Left lobe of liver (tissue), 2 donors: ENCODE measurements at regions not wholly inside any gene's neighbourhood (a gene's known extent, or its start where the extent isn't known, plus 50 kb on each side); places are given as distances from the start of the nearest gene placed in this dataset.
"Not testable (repeated sequence)": the region's sequence is repeated elsewhere in the genome, so short reads cannot be mapped to it uniquely, and the experiment has no call there.

ENCODE experiments used
- ATAC-seq: fragments of 200-7000 bp; cut with Tn5 transposase; one replicate; pipeline ENCODE4 v1.9.1; 2020; ENCODE audit warnings: mild to moderate bottlenecking, moderate library complexity
- DNase-seq: peaks from one replicate; pipeline ENCODE4 v3.0.0-alpha.2; 2020; ENCODE audit warnings: low spot score
- donor health status: DM: no; HTN: no; CAD: no; lungs with moderate emphysema.
- donor health status: DM: no; HTN: yes; CAD: no.

DNA sequence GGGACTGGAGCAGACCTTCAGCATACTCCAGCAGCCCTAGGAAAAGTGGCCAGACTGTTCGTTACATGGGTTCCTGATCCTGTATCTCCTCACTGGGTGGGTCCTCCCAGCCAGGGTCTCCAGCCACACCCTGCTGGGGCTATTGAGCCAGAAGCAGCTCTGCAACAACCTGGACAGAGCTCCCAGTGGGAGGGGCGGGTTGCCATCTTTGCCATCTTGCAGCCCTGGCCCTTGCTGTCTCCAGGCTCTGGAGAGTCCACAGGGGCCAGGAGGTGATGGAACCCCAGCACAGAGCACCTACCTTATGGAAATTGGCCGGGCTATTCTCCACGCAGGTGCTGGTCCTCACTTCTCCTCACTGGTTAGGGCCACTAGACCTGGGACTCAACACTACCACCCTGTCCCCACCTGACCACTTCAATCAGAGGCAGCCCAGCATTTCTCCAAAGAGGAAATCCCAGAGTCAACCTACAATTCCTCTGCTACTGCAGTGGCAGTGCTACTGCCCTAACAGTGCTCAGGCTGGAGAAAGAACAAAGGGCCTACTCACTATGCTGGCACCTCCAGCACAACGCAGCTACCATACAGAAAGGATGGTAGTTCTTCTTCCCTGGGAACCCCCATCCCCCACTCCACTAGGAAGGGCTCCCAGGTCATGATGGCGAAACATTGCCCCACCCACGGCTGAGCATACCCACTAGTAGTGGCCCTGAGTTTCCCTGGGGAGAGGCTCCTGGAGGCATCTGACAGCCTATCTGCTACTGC, 290.2 kb upstream of the NCAM1 start:
- DNase-seq: no peak
- no peak for ATAC-seq

DNA sequence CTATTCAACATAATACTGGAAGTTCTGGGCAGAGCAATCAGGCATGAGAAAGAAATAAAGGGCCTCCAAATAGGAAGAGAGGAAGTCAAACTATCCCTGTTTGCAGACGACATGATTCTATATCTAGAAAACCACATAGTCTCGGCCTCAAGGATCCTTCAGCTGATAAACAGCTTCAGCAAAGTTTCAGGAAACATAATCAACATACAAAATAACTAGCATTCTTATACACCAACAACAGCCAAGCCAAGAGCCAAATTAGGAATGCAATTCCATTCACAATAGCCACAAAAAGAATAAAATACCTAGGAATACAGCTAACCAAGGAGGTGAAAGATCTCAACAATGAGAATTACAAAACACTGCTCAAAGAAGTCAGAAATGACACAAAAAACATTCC, 287.8 kb upstream of the NCAM1 start:
- DNase-seq, ATAC-seq: not testable (repeated sequence)

DNA sequence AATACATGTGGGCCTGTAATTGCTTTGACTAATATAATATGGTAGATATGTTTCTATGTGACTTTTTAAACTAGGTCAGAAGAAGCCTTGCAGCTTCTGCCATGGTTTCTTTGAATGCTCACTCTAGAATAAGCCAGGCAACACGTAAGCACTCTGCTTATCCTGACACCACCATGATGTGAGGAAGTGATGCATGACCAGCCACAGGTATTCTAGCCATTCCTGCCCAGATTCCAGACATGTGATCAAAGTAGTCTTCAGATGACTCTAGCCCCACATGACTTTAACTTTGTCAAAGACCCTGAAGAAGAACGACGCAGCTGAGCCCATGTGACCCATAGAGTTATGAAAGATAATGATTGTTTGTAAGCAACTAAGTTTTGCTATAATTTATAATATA, 276.1 kb upstream of the NCAM1 start:
- DNase-seq (no peak), ATAC-seq (no peak)

DNA sequence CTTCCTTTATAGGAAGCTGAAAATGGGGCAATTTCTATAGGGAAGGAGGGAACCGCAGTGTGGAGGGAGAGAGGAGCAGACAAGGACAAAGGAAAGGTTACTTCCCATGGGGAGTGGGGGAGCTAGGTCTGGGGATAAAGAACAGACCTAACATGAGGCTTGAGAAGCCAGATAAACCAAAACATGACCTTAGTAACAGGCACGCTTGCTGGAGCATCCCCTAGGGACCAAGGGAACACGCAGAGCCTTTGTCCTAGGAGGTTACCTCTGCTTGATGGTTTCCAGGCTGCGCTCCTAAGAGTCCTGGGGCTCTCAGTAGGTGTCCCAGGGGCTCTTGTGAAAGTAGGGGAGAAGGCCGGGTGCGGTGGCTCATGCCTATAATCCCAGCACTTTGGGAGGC, 271.4 kb upstream of the NCAM1 start:
- no peak for ATAC-seq

DNA sequence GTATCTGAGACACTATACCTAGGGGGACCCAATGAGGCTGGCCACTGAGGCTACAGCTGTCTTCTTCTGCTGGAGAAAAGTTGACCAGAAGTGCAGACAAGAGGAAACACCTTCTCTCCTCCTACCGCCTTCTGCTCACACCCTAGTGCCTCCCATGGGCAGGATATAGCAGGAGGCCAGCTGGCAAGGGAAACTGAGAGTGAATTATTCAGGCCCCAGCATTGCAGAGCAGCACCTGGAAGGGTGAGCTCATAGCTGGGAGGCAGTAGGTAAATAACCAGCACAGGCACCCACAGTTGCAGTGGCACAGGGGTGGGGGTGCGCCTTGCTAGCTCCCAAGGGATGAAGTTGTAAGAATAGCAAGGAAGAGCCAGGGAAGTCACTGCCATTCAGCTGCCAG, 267.4 kb upstream of the NCAM1 start:
- DNase-seq (no peak), ATAC-seq (no peak)

More for the DNA sequence above, 271.4 kb upstream of the NCAM1 start:
- no peak for DNase-seq

DNA sequence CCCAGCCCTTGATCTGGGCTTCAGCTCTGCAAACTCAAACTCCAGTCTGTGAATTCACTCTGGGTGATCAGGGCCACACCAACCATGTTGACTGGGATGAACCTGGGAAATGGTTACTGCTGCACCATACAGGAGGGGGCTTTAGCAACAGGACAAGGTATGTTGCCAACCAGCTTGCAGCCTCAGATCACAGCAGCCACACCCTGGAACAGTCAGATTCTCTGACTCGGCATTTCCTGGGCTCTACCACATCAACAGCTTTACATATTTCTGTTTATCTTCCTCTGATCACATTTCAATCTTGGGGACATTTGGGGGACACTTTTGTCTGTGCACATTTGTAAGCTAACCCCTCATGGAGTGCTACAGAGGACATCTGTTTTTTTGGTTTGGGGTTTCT, 267.0 kb upstream of the NCAM1 start:
- ATAC-seq (no peak), DNase-seq (no peak)

DNA sequence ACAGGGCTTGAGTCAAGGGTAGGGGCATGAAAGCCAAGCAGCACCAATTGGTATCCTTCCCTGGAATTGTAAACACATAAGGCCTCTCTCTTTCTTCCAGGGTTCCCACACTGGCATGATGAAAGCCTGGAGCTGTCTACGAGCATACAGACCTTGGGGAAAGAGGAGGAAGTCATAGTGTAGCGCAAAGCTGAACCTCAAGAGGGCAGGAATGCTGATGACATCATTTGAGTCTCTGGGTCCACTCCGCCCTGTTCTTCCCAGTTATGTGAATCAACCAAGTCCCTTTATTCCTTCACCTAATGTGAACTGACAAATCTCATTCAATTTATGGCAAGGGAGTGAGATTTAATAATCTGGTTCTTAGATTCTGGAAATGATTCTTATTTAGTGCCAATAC, 266.4 kb upstream of the NCAM1 start:
- DNase-seq (no peak), ATAC-seq (no peak)

DNA sequence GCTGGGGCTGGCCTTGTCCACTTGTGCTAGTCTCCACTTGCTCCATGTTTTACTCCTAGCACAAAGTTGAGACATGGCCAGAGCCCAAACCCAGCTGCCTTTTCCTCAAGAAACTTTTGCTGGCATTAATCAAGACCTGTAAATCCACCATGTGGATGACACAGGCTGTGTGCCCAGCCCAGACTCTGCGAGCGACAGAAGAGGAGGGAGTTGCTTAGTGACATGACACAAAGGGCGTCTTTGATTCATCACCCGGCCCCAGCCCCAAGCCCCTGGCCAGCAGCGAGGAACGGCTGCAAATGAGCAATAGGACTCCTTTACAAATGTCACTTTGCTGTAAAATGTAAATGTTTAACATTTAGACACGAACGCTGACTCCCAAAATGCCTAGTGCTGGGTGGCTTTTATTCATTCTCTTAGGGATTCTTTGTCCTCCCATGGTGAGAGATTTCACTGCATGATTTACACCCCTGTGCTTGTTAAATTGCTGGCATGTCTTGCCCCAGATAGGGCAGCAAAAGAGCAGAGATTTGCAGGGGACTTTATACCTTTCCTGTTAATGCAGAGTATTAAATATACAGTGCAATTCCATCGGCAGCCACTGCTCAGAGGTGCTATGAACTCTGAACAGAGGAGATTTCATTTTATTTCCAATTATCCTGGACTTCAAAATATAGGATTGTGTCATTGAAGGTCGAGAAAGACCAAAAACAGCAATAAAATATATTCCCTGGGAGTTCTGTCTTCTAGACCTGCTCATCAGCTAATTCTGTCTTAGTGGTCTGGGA, 263.6 kb upstream of the NCAM1 start:
- ATAC-seq (no peak), DNase-seq (no peak)

DNA sequence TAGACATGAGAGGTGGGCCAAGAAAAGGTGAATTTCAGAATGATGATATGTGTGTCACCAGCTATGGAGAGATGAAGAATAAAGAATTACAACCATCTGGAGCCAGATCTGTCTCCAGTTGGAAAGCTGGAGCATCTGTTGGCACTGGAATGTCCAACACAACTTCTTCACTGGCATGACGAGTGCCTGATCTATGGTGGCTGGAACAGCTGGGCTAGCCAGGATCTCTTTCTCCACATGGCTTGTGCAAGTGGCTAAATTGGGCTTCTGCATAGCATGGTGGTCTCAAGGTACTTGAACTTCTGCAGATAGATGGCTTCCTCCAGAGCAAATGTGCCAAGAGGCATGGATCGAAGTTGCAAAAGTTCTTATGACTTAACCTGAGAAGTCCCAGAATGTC, 256.1 kb upstream of the NCAM1 start:
- no peak for DNase-seq
- no peak for ATAC-seq

DNA sequence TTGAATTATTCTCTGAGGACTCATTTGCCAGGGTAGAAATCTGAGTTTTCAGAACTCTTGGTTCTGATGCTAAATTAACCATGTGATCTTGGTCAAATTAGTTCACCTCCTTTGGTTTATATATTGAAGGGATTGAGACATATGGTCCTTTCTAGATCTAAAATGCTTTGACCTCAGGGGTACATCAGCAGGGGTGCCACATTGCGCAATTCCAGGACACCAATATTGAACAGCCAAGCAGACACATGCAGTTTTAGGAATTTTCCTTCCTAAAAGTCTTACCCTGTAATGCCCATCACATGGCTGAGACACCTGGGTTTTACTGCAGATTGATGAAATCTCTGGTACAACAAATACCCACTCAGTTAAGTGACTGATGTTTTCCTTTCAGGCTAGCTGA, 254.4 kb upstream of the NCAM1 start:
- DNase-seq (no peak), ATAC-seq (no peak)

DNA sequence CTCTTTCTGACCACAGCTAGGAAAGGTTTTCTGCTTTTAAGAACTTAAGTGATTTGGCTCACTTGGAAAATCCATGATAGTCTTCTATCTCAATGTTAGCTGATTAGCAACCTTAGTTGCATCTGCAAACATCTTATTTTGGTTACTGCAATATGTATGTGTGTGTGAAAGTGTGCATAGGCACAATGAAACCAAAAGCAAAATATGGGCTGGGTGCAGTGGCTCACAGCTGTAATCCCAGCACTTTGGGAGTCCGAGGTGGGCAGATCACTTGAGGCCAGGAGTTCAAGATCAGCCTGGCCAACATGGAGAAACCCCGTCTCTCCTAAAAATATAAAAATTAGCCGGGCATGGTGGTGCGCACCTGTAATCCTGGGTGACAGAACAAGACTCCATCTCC, 246.9 kb upstream of the NCAM1 start:
- not testable (repeated sequence) for DNase-seq

DNA sequence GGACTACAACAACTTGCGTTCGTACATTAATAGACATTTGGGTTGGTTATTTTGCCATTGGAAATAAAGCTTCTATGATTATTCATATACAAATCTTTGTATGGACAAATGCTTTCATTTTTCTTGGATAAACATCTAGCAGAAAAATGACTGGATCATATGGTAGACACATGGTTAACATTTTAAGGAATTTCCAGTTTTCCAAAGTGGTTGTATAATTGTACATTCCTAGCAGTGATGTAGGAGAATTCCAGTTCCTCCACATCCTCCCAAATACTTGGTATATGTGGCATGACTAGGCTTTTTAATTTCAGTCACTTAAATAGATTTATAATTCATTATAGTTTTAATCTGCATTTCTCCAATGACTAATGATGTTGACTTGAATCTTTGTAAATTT, 246.2 kb upstream of the NCAM1 start:
- ATAC-seq (no peak), DNase-seq (no peak)

More for the DNA sequence above, 246.9 kb upstream of the NCAM1 start:
- not testable (repeated sequence) for ATAC-seq

DNA sequence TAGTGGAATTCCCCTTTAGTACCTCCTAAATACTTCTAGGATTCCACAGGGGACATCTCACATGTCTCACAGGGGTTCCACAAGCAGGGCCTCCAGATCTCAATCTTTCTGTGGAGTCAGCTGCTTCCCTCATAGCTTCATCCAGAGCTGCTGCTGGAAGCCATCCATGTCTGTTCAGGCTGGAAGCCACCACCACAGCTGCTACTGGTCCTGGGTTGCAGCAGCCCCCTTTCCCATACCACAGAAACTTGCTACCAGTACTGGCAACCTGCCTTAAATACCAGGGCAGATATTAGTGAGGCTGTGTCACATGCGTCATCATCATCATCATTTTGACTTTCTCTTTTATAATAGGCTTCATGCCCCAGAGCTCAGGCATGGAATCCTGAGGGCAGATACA, 242.7 kb upstream of the NCAM1 start:
- ATAC-seq (no peak), DNase-seq (no peak)

DNA sequence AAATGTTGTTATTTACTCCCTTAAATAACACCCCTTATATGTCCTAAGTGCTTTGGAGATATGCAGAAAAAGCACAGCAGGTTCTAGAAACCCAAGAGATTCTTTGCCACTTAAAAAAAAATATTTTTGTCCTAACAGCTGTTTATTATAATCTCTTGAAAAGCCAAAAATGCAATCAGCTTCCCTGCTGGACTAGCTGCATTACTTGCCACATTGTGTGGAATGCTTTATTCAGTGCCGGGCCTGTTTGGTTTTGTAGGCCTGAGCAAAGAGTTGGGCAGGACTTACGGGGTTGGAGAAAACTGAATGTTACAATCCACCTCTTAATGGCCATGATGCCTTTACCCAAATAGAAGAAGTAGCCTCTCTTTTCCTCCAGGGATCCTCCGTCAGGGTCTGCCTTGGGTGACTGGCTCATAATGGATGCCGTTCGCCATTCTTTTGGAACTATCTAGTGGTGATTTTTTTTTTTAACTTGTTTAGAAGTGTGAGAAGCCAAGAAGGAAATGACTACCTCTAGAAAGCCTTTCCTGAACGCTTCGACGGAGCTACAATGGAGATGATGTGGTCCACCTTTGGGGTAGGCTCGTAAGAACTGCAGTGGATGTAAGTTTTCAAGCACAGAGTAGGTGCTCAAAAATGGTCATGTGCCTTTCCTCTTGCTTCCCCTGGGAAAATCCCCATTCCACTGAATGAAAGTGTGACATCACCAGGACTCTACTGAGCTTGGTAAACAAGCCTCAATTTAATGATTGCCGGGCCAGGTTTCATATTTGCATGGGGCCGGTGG, 241.3 kb upstream of the NCAM1 start:
- ATAC-seq (no peak), DNase-seq (no peak)

DNA sequence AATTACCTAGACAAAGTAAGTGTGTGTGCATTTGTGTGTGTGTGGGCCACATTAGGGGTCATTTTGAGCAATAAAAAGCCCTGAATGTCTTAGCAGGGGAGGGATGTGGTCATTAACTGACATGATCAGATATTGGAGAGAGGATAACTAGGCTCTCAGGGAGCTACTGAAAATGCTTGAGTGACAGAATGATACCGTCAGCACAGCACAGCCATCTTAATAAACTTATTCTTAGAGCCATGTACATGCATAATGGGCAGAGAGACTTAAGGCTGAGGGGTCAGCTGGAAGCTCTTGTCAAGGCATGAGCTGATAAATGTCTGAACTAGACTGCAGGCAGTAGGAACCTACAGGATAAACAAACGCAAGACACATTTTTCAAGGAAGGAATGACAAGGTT, 239.1 kb upstream of the NCAM1 start:
- no peak for ATAC-seq

DNA sequence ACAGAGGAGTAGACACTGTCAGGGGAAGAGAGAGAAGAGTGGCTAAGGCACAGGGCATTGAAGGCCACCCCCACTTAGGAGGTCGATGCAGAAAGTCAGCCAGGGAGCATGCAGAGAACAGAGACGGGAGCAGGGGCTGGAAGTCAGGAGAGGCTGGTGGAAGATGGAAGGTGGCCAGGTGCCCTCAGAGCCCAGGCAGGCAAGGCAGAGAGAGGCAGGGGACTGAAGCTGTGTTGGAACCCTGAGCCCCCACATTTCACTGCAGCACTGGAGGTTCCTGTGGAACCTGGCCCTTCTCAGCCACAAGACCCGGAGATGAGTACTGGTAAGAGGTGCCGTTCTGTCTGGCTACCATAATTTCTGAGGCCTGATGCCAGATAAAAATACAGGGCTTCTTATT, 238.3 kb upstream of the NCAM1 start:
- no peak for ATAC-seq
- DNase-seq: no peak

More for the DNA sequence above, 239.1 kb upstream of the NCAM1 start:
- no peak for DNase-seq

DNA sequence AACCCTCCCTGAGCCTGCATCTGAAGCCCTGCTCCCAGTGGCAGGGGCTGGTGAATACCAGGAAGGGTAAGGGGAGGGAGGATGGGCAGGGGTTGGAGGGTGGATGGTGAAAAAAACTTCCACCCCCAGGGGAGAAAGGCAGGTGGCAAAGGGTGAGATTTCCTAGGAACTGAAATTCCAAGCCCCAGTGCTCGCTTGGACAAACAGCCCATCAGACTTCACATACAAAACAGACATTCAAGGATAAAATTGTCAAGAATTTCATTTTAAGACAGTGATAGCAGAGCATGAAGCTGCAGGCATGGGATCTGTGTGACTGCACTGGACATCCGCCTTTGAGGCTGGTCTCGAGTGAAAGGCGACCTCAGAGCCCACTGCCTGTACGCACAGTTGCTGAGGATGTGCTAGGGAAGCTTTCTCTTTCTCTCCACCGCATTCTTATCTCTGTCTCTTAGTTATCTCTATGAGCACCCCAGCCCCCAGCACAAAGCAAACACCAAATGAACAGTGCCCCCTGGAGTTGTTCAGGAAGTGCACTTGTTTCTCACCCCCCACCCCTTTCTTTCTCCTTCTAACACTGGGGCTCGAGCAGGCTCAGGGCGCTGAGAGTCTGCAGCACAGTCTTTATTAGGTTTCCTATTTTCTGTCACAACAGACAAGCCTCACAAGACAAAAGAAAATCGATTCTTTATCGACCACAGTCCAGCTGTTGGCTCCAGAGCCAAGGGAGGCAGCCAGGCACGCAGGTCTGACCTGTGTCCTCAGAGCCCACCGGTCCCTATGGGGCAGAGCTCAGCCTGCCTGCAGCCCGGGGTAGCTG, 237.3 kb upstream of the NCAM1 start:
- no peak for ATAC-seq

DNA sequence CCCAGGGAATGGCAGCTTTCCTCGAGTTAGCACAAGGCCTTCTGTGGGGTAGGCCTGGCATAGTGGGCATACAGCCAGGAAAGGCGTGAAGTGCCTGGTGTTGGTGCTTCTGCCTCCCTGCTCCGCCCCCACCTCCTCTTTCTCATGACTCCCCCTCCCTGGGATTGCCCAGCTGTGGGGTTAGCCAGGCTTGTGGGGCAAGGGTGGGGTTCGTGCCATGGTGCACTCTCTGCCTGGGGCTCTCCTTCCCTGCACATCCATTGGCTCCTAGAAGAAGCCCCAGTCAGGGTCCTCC, 236.8 kb upstream of the NCAM1 start:
- DNase-seq (no peak), ATAC-seq (no peak)

More for the DNA sequence above, 237.3 kb upstream of the NCAM1 start:
- no peak for DNase-seq

DNA sequence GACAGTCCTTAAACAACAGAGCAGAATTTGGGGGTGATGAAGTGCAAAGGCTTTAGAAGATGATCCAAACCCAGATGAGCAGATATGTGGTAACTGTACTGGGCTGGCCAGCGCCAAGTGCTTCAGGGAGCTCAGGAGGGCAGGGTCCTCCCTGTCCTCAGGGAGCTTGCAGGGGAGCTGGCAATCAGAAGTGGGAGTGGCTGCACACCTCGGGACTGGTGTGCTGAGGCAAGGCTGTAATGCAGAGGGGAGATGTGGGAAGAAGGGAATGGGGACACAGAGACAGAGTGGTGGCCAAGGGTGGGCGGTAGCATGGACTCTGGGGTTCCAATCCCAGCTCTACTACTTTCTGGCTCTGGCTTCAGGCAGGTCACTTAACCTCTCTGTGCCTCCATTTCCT, 235.6 kb upstream of the NCAM1 start:
- DNase-seq: no peak
- no peak for ATAC-seq

DNA sequence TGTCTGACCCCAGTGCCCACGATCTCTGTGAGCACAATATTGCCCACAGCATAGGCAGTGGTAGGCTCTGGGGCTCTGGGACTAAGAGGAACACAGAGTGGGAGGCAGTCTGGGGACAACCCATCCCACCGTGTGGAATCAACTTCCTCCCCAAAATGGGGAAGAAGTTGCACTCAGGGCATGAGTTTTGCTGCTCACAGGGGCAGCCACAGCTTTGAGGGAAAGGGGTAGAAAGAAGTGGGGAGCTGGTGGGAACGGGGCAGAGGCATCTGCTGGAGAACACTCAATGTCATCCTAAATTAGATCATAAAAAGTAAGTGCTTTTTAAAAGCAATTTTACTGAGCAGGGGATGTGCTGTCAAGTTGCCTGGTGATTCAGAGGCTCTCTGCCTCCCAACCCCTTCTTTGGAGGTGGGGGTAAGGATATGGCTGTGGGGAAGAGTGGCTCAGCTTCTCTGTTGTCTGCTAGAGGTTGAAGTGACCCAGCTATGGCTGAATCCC, 233.8 kb upstream of the NCAM1 start:
- ATAC-seq (no peak), DNase-seq (peak; percentile 11)

DNA sequence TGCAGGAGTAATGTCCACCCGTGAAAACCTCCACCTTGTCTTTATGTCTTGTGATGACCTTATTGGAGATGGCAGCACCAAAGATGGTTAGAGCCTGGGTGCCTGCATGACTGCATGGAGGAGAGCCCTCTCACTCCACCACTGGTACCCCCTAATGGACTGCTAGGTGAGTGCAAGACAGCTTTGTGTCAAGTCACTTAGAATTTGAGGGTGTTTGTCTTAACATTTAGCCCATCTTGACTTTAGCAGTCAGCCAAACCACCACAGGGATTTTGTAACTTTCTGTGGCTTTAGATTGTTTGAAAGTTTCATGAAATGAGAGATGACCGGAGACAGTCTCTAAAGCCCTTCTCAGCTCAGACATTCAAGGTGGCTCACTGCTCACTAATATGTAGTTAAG, 232.9 kb upstream of the NCAM1 start:
- DNase-seq: no peak
- no peak for ATAC-seq
